Activated CD8-positive, alpha-beta memory T cell treated with anti-CD3 and anti-CD28 coated beads for 24 hours (primary cell): ENCODE measurements at regions not wholly inside any gene's neighbourhood (a gene's known extent, or its start where the extent isn't known, plus 50 kb on each side); places are given as distances from the start of the nearest gene placed in this dataset.
"Not testable (repeated sequence)": the region's sequence is repeated elsewhere in the genome, so short reads cannot be mapped to it uniquely, and the experiment has no call there.

Experiments used
- DNase-seq: peaks from one replicate; pipeline ENCODE4 v3.0.0-alpha.2; 2020

DNA sequence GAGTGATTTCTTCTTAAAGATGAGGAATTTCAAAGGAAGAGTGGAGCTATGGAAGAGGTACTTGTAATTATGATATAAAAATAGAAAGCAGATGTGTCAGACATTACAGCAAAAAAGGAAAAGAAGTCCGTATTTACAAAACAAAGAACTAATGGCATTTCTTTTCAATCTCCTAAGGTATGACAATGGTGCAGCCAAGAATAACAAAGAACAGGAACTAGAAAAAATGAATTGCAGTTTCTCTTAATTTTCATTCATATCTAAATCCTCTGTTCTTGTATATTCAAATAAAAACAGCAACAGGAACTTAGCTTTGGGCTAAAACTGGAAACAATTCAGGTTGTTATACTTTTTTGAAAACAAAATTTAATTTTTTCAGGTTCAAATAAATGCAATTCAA lies 105.1 kb downstream of the SPRY1 start:
- no peak for DNase-seq

GRCh38 chr4:123503698-123504363 lies 107.2 kb downstream of the SPRY1 start:
- DNase-seq: no peak

DNA sequence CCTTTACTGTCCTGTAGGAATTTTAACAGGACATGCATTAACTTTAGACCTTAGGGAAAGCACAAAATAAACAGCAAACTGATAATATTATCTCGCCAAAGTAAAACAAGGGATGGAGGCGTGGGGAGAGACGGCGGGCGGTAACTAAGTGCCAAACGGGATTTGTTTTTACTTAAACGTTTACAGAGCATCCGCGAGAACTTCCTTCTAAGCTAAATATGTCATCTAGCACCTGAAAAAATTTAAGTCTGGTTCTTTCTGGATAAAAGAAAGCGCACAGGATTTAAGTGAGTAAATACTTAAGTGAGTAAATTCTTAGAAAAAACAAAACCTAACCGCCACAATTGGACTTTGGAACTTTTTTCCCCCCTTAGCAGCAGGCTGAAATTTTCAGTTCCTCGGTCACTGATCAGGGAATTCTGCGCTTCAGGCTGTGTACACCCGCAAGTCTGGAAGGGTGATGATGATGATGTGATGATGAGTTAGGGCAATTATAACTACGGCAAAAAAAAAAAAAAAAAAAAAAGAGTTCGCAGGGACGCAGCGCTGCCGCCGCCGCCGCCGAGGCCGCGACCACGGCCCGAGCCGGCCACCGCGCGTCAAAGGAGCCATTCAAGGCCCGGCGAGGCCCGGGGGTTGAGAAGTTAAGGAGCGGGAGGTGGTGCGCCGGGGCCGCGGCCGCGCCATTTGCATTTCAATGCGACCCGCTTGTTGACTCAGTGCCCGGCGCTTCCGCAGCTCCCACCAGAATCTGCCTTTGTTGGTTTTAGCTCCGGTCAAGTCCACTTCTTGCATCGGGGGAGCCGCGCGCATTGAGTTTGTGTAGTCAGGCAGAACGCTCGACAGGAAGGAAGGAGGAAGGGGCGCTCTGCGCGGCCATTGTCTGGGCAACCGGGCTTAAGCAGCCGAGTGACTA lies 108.8 kb downstream of the SPRY1 start:
- peak; percentile 72 for DNase-seq

DNA sequence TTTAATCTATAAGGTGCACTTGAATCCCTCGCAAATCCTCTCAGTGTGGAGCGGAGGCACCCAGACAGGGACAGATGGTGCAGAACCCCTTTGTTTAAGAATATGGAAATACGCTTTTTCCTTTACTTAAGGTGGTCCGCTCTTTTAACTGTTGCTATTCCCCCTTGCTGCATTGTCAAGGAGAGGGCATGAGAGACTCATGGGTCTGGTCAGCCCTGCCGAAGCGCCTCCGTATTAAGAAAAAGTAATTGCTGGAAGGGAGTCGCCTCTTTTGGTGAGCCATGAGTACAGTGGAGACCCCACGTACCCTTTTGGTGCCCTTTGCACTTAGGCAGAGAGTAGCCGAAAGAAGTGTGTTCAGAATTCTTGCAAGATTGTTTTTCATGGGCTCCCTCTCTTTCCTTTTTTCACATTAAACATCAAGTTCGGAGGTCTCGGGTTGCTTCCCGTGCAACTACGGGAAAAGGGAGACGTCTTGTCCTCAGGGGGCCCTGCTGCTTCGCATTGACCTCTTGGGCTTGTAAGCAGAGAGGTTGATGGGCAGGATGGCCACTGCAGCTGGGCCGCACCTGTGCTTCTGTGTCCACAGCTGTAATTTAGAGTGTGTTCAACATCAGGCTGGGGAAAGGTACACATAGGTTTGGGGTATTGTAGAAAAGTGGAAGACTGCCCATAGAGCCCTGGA lies 109.6 kb downstream of the SPRY1 start:
- DNase-seq: no peak

DNA sequence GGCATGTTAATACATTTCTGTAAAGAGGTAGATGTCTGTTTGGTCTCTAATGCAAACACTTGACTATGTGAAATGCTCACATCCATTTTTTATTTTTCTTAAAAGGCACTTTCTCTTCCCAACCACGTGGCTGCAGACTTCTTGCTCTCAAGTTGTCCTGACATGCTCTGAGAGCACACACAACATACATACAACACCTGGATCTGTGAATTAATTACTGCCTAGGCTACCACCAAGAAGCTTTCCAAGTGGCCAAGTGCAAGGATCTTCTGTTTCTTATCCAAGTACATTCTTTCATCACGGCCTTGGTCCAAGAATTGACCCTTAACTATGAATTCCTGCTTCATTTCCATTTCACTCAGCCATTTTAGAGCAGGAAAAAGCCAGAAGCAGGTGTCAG lies 110.8 kb downstream of the SPRY1 start:
- DNase-seq: no peak

- no peak for DNase-seq
Observed at GRCh38 chr4:123510221-123510620, 113.6 kb downstream of the SPRY1 start.

- no peak for DNase-seq
Observed at GRCh38 chr4:123510659-123511058, 114.1 kb downstream of the SPRY1 start.

- DNase-seq: no peak
Observed at GRCh38 chr4:123516576-123516975, 120.0 kb downstream of the SPRY1 start.

DNA sequence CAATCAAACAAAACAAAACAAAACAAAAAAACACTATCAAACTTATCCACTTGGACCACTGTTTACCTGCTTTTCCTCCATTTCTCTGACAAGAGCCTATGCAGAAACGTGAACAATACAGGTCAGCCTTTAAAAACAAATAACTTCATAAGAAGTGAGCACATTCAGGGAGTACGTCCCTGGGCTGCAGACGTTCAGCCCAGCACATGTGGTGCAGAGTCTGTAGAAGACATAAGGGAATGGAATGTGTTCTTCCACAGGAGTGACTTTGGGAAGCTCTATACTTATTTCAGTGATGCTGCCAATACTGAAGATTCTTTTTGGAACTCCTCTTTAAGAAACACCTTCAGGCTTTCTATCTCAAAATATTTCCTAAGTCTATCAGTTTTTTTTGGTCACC lies 120.6 kb downstream of the SPRY1 start:
- DNase-seq: no peak

GRCh38 chr4:123517971-123518370 lies 121.4 kb downstream of the SPRY1 start:
- no peak for DNase-seq

GRCh38 chr4:123520325-123520724 lies 123.7 kb downstream of the SPRY1 start:
- no peak for DNase-seq

GRCh38 chr4:123522081-123522480 lies 125.5 kb downstream of the SPRY1 start:
- DNase-seq: no peak

DNA sequence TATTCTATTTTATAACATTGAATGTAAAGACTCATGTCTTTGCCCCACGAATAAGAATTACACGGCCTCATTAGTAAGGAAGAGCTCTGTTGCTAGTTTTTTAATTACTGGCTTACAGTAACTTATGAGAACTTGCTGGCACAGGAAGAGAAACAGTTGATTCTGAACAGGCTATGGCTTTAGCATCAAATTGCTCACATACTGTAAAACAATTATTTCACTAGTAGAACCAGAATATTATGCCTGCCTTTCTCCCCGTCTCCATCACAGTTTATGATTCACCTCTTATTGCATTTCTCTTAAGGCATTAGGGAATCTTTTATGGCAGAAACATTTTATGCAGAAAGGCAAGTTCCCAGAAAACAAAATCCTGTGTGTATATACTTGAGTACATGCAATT lies 126.1 kb downstream of the SPRY1 start:
- DNase-seq: no peak

GRCh38 chr4:123524958-123525628 lies 128.5 kb downstream of the SPRY1 start:
- no peak for DNase-seq

DNA sequence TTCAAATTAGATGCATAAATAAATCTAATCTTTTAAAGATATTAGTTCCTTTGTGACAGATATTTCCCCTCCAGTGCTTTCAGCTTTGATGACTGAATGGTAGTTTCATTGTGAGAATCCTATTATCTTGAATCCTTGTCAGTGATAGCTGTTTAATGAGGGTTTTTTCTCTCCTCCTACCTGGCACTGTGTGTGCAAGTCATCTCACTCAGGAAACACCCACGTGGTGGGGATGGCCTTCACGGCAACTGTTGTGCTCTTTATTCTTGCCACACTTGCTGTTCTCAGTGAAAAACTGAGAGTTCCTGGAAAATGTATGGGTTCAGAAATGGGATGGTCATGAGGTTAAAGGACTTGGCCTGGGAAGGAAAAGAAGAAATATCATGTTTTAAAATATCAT lies 129.9 kb downstream of the SPRY1 start:
- DNase-seq: no peak

GRCh38 chr4:123528501-123529277 lies 132.1 kb downstream of the SPRY1 start:
- DNase-seq: no peak

- no peak for DNase-seq
Observed at GRCh38 chr4:123529278-123529568, 132.6 kb downstream of the SPRY1 start.

- DNase-seq: no peak
Observed at GRCh38 chr4:123530357-123530756, 133.8 kb downstream of the SPRY1 start.

GRCh38 chr4:123535037-123535748 lies 138.6 kb downstream of the SPRY1 start:
- no peak for DNase-seq

DNA sequence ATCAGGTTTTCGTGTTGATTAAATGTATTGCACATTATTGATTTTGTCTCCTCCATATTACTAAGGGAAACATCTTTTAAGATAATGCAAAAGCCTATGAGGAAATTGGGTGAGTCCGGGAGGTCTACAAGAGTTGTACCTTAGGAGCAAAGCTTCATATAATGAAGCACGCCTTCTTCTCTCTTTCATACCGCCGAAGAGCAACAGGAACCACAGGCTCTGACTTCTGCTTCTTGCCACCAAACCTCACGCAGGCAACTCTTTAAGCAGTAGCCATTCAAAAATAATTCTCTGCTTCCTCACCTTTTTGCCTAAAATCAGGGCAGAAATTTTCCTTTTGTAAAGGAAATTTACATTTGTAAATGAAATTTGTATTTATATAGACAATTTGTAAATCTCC lies 139.6 kb downstream of the SPRY1 start:
- no peak for DNase-seq

GRCh38 chr4:123537906-123538402 lies 141.4 kb downstream of the SPRY1 start:
- DNase-seq: not testable (repeated sequence)
